Karpas-422 (cell line): ENCODE measurements at regions not wholly inside any gene's neighbourhood (a gene's known extent, or its start where the extent isn't known, plus 50 kb on each side); places are given as distances from the start of the nearest gene placed in this dataset.

Source experiments
- DNase-seq: peaks from one replicate; pipeline ENCODE4 v3.0.0-alpha.2; 2015
- H2AFZ ChIP-seq: fragments of 200-600 bp; sonication (generic); 2 replicates; pipeline ENCODE4 v1.6.1; 2014; ENCODE audit warnings: antibody characterized with exemption, low read length, mixed read lengths
- H3K27ac ChIP-seq: fragments of 200-600 bp; sonication (generic); 2 replicates; pipeline ENCODE4 v1.5.1; 2014; ENCODE audit warnings: mild to moderate bottlenecking, low read length, moderate library complexity
- H3K27me3 ChIP-seq: fragments of 200-600 bp; sonication (generic); 2 replicates; pipeline ENCODE4 v1.6.1; 2014; ENCODE audit warnings: low read length, mixed read lengths
- H3K36me3 ChIP-seq: fragments of 200-600 bp; sonication (generic); 2 replicates; pipeline ENCODE4 v1.6.1; 2014; ENCODE audit warnings: low read length, mixed read lengths; ENCODE audit not compliant: insufficient read depth
- H3K4me1 ChIP-seq: fragments of 200-600 bp; sonication (generic); 2 replicates; pipeline ENCODE4 v1.6.1; 2014; ENCODE audit warnings: mild to moderate bottlenecking, low read length, mixed read lengths
- H3K4me2 ChIP-seq: fragments of 200-600 bp; sonication (generic); 2 replicates; pipeline ENCODE4 v1.6.1; 2014; ENCODE audit warnings: low read length, low read depth, mild to moderate bottlenecking; ENCODE audit not compliant: poor library complexity, severe bottlenecking
- H3K4me3 ChIP-seq: fragments of 200-600 bp; sonication (generic); 2 replicates; pipeline ENCODE4 v1.5.1; 2014; ENCODE audit warnings: mild to moderate bottlenecking, antibody characterized with exemption, low read length, mixed read lengths
- H3K79me2 ChIP-seq: fragments of 200-600 bp; sonication (generic); 2 replicates; pipeline ENCODE4 v1.6.1; 2014; ENCODE audit warnings: mild to moderate bottlenecking, low read length, mixed read lengths
- H3K9ac ChIP-seq: fragments of 200-600 bp; sonication (generic); 2 replicates; pipeline ENCODE4 v1.6.0; 2014; ENCODE audit warnings: low read length
- H3K9me2 ChIP-seq: fragments of 200-600 bp; sonication (generic), shearing (Covaris generic); replicated peaks from 2 replicates; pipeline ENCODE4 v1.6.0; 2014; ENCODE audit warnings: mild to moderate bottlenecking, low read length, moderate library complexity; ENCODE audit not compliant: insufficient read depth
- H3K9me3 ChIP-seq: fragments of 300-700, 200-600 bp; sonication (generic); 2 replicates; pipeline ENCODE4 v1.6.1; 2014; ENCODE audit warnings: low read length, mixed read lengths
- H4K20me1 ChIP-seq: fragments of 200-600 bp; sonication (generic); 2 replicates; pipeline ENCODE4 v1.6.1; 2014; ENCODE audit warnings: mild to moderate bottlenecking, antibody characterized with exemption, low read length, low read depth; ENCODE audit not compliant: insufficient read depth

DNA sequence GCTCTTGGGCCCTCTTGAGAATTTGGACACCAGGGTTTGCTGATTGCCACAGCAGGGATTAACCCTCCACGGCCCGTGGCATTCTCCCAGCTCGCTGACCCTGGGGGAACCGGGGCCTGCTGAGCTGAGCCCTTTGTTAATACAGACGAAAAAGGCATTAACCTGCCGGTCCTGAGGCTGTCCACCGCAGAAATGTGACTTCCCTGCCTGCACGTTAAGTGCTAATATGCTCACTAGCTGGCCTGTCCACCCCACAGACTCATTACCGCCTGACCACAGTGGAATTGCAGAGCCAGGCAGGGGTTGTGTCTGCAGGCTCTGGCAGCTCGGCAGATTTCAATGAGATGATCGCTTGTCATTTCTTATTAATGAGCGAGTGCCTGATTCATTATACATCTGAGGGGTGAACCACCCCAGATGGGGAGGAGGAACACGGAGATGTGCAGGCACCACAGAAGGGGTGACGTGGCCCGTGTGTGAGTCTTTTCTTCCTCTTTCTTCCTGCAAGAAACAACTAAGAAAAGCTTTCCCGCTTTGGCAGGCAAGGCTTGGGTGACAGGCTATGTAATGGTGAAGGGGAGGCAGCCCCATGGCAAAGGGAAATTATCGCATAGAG, 126.0 kb downstream of the GLI2 start:
- Histone ChIP-seq H4K20me1 (no peaks in the 10 kb centered on the region), H3K9ac (no peak overlapping the region), H2AFZ (no peak overlapping the region), H3K27me3 (no peaks in the 10 kb centered on the region), H3K36me3 (no peaks in the 10 kb centered on the region), H3K9me2 (no peaks in the 10 kb centered on the region), H3K27ac (no peak overlapping the region), H3K4me1 (no peaks in the 10 kb centered on the region), H3K79me2 (no peaks in the 10 kb centered on the region), H3K9me3 (no peaks in the 10 kb centered on the region), H3K4me2 (no peak overlapping the region), H3K4me3 (no peak overlapping the region)
- no peak for DNase-seq

DNA sequence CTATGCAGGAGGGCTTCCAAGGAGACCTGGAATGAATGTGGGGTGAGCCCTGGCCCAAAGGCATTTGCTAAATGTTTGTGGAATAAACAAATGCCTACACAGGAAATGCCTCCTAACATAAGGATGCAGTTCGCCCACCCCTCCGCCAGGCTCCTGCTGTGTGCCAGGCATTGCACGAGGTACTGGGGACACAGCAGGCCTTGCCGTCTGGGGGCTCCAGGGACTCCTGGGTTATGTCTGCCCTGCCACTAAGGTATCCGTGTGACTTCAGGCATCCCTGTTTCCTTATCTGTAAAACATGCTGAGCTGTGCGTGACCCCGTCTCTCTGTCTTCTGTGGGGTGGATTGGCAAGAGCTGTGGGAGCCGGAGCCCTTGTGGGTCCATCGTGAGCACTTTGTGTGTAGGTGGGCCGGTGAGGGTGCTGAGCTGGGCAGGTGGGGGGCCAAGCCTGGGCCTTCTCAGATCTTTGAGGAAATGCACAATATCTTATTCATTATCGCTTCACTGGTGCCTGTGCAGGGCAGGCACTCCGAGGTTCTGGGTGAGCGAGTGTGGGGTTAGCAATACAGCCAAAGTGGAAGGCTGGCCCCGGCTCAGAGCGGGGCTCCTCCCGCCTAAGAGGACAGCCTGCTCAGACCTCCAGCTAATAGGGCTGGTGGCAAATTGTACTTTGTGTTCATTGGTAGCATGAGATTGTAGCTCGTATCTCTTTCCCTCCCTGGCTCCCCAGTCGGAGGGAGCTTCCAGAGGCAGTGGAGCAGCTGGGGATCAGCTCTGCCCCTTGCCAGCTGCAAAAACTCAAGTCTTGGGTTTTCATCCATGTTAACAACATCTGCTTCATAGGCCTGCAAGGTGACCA, 126.8 kb downstream of the GLI2 start:
- no peak overlapping the region for H3K4me3 ChIP-seq
- H3K27ac ChIP-seq: no peak overlapping the region
- H3K4me1 ChIP-seq: no peaks in the 10 kb centered on the region
- H3K9me3 ChIP-seq: no peaks in the 10 kb centered on the region
- no peaks in the 10 kb centered on the region for H3K36me3 ChIP-seq
- H4K20me1 ChIP-seq: no peaks in the 10 kb centered on the region
- no peak for DNase-seq
- H3K79me2 ChIP-seq: no peaks in the 10 kb centered on the region
- no peak overlapping the region for H3K4me2 ChIP-seq
- H3K9me2 ChIP-seq: no peaks in the 10 kb centered on the region
- no peaks in the 10 kb centered on the region for H3K27me3 ChIP-seq
- H2AFZ ChIP-seq: no peak overlapping the region
- H3K9ac ChIP-seq: no peak overlapping the region

DNA sequence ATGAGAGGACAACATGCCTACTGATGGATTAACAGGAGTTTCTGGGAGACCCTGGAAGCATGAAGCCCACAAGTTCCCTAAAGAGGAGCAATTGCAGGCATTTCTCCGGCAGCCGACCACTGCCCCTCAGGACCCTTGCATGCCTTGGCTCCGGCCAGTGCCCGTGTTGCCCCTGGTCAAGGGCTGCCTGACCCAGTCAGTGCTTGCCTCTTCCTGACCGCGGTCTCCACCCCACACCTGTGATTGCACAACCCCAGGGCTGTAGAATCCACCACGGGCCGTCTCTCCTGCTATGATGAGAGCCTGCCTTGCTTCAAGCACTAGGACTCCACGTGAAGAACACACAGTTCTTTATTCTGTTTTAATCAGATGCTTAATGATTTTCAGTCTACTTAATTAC, 127.5 kb downstream of the GLI2 start:
- H4K20me1 ChIP-seq: no peaks in the 10 kb centered on the region
- no peaks in the 10 kb centered on the region for H3K4me1 ChIP-seq
- H3K79me2 ChIP-seq: no peaks in the 10 kb centered on the region
- no peaks in the 10 kb centered on the region for H3K9me3 ChIP-seq
- H3K27ac ChIP-seq: no peak overlapping the region
- no peak overlapping the region for H3K4me3 ChIP-seq
- H3K36me3 ChIP-seq: no peaks in the 10 kb centered on the region
- no peak for DNase-seq
- no peaks in the 10 kb centered on the region for H3K27me3 ChIP-seq
- H3K9ac ChIP-seq: no peak overlapping the region
- no peaks in the 10 kb centered on the region for H3K9me2 ChIP-seq
- H3K4me2 ChIP-seq: no peak overlapping the region
- H2AFZ ChIP-seq: no peak overlapping the region

DNA sequence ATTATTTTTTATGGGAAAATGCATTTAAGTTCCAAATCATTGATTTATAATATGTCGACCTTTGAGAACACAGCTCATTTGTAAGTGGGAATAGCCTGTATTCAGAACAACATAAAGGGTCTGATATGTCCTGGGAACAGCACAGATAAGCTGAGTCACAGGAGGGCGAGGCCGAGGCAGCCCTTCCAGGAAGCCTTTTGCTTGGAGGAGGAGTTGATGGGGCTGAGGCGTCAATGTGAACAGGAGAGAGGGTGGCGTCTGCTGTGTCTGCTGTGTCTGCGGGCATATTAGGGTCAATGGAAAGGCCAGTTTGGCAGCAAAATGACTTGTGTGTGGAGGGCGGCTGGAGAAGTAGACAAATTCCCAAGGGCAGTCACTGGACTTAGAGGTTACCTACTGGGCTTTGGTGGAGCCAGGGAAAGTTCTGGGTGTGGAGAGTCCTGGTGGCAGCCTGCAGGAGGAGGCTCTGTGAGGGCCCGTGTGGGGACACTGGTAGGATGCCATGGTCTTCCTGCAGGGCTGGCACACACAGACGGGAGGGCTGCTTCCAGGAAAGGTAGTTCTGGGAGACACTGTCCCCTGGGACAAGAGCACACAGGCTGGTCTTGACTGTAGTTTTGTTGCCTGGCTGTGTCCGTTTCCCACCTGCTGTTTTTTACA, 128.1 kb downstream of the GLI2 start:
- H3K9ac ChIP-seq: no peak overlapping the region
- H3K4me1 ChIP-seq: no peaks in the 10 kb centered on the region
- DNase-seq: no peak
- no peak overlapping the region for H2AFZ ChIP-seq
- H3K4me2 ChIP-seq: no peak overlapping the region
- no peaks in the 10 kb centered on the region for H4K20me1 ChIP-seq
- no peaks in the 10 kb centered on the region for H3K9me3 ChIP-seq
- H3K27ac ChIP-seq: no peak overlapping the region
- H3K79me2 ChIP-seq: no peaks in the 10 kb centered on the region
- H3K4me3 ChIP-seq: no peak overlapping the region
- no peaks in the 10 kb centered on the region for H3K9me2 ChIP-seq
- H3K27me3 ChIP-seq: no peaks in the 10 kb centered on the region
- no peaks in the 10 kb centered on the region for H3K36me3 ChIP-seq

DNA sequence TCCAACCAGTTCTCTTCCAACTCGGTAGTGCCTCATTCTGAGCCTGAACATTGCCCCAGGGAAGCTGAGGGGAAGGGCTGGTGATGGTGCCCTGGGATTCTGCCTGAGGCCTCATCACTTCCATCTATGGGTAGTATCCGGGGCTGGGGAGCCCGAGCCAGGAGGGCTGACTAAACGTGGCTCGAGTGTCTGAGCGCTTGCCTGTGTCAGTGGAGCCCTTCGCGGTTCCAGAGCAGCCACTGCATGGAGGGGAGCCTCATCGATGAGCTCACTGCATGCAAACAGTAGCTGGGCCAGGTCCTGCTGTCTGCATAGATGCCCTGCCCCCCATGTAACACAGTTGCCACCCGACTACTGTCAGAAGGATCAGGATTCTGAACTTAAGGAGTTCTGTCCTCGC, 129.3 kb downstream of the GLI2 start:
- H3K79me2 ChIP-seq: no peaks in the 10 kb centered on the region
- H3K27ac ChIP-seq: no peak overlapping the region
- no peaks in the 10 kb centered on the region for H3K9me3 ChIP-seq
- DNase-seq: no peak
- H3K27me3 ChIP-seq: no peaks in the 10 kb centered on the region
- H2AFZ ChIP-seq: no peak overlapping the region
- no peak overlapping the region for H3K4me3 ChIP-seq
- no peaks in the 10 kb centered on the region for H3K9me2 ChIP-seq
- no peak overlapping the region for H3K4me2 ChIP-seq
- no peaks in the 10 kb centered on the region for H4K20me1 ChIP-seq
- H3K36me3 ChIP-seq: no peaks in the 10 kb centered on the region
- no peaks in the 10 kb centered on the region for H3K4me1 ChIP-seq
- H3K9ac ChIP-seq: no peak overlapping the region

DNA sequence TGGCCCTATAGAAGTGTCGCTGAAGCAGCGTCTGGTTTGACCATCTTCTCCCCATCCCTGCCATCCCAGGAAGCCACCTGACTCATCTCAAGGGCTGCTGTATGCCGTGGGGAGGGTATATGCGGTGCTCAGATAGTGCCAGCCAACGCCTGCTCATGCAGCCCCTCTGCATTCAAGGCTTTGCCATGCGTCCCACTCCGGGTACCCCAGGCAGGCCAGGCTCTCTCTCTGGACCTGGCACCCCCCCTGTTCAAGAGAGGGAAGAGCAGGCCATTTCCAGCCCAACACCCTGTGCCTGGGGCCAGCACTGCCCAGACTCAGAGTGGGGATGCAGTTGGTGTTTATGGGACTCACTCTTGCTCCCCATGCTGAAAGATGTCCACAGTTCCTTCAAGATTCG, 130.0 kb downstream of the GLI2 start:
- no peak overlapping the region for H2AFZ ChIP-seq
- no peak overlapping the region for H3K4me3 ChIP-seq
- H3K9ac ChIP-seq: no peak overlapping the region
- no peak overlapping the region for H3K27ac ChIP-seq
- H4K20me1 ChIP-seq: no peaks in the 10 kb centered on the region
- no peak overlapping the region for H3K4me2 ChIP-seq
- H3K9me3 ChIP-seq: no peaks in the 10 kb centered on the region
- no peaks in the 10 kb centered on the region for H3K27me3 ChIP-seq
- no peaks in the 10 kb centered on the region for H3K4me1 ChIP-seq
- no peak for DNase-seq
- H3K9me2 ChIP-seq: no peaks in the 10 kb centered on the region
- H3K79me2 ChIP-seq: no peaks in the 10 kb centered on the region
- no peaks in the 10 kb centered on the region for H3K36me3 ChIP-seq

DNA sequence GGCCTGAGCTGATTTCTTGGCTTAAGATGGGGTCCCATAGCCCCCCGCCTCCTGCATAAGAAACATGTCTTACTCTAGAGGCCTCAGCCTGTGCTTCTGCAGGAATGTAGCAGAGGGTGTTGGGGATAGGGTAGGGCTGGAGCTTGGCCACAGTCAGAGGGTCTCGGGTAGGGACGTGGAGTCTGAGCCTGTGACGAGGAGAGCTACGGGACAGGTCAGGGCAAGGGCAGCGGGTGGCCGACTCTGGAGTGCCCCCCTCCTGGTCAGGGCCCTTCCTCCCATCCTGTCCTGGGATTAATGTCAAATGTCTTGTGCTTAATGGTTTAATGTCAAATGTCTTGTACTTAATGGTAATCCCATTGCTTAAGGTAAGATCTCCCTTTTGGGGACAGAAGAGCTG, 130.4 kb downstream of the GLI2 start:
- no peak overlapping the region for H3K4me2 ChIP-seq

DNA sequence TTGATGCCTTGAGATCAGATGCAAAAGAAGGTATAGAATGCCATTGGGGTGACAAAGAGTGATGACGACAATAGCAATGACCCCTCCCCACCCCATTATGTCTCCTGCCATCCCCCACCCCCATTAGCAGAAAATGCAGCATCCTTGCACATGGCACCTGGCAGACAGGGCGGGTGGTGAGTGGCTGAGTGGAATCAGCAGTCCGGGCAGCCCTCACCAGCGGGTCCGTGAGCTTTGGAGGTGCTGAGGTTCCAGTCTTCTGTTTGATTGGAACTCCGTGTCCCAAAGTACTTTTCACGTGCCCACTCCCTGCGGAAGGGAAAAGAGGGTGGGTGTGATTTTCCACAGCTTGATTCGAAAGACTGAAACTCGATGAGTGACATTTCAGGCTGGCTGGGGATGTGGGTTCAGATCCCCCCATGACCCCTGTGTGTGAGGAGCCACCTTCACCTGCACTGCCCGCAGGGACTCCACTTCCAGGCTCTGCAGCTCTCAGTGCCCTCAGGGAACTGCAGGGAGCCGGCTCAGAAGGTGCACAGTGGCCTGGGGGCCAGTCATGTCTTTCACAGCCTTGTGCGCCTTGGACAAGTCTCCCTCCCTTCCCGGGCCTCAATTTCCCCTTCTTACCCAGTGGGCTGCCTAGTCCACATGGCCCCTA, 130.9 kb downstream of the GLI2 start:
- no peak overlapping the region for H3K4me3 ChIP-seq
- no peak for DNase-seq
- H3K9me3 ChIP-seq: no peaks in the 10 kb centered on the region
- no peak overlapping the region for H2AFZ ChIP-seq
- H3K79me2 ChIP-seq: no peaks in the 10 kb centered on the region
- H3K36me3 ChIP-seq: no peaks in the 10 kb centered on the region
- no peaks in the 10 kb centered on the region for H3K9me2 ChIP-seq
- H3K9ac ChIP-seq: no peak overlapping the region
- no peaks in the 10 kb centered on the region for H3K27me3 ChIP-seq
- no peaks in the 10 kb centered on the region for H3K4me1 ChIP-seq
- no peak overlapping the region for H3K4me2 ChIP-seq
- H4K20me1 ChIP-seq: no peaks in the 10 kb centered on the region
- H3K27ac ChIP-seq: no peak overlapping the region

More for the DNA sequence above, 130.4 kb downstream of the GLI2 start:
- Histone ChIP-seq H3K27me3 (no peaks in the 10 kb centered on the region), H3K27ac (no peak overlapping the region), H3K9me2 (no peaks in the 10 kb centered on the region), H3K36me3 (no peaks in the 10 kb centered on the region), H3K4me3 (no peak overlapping the region), H2AFZ (no peak overlapping the region), H3K9me3 (no peaks in the 10 kb centered on the region), H3K9ac (no peak overlapping the region), H3K79me2 (no peaks in the 10 kb centered on the region), H3K4me1 (no peaks in the 10 kb centered on the region), H4K20me1 (no peaks in the 10 kb centered on the region)
- DNase-seq: no peak
